DMS114 treated with DMSO at 0.1 percent for 48 hours (cell line): ENCODE measurements at regions not wholly inside any gene's neighbourhood (a gene's known extent, or its start where the extent isn't known, plus 50 kb on each side); places are given as distances from the start of the nearest gene placed in this dataset.
"Not testable (repeated sequence)": the region's sequence is repeated elsewhere in the genome, so short reads cannot be mapped to it uniquely, and the experiment has no call there.

Experiments used
- DNase-seq: peaks from one replicate; lab custom pipeline; 2025; ENCODE audit not compliant: unreplicated experiment; lab: John Stamatoyannopoulos, UW

DNA sequence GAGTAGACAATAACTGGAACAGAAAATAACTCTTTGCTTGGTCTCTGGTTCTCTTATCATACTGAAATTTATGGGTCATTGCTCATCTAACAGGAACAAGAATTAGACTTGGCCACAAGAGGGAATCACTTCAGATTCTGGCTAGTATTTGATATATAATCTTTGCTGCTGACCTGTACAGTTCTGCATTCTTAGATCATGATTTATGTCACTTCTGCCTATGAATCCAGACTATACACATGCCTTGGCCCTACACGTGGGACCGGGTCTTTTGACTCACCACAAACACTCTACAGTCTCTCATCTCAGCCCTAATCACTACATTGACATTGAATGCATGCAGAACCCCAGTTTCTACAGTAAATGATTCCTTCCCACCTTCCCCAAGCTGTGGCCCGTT, 162.5 kb upstream of the SOX2 start:
- no peak for DNase-seq

DNA sequence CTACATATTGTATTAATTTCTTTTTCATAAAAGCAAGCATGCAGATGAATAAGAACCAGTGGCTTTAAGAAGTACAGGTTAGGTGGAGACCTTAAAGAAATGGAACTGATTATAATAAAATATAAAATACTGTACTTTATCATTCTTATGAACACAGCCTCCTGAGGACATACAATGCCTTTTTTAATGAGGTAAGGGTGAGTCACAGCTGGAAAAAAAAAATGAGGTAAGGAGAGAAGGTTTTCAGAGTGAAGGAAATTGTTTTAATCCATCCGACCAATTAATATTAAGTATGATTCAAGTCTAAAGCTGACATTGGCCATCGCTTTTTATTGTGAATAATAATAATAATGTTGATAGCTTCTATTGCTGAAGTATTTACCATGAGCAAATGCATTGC, 170.3 kb upstream of the SOX2 start:
- DNase-seq, result no peak

DNA sequence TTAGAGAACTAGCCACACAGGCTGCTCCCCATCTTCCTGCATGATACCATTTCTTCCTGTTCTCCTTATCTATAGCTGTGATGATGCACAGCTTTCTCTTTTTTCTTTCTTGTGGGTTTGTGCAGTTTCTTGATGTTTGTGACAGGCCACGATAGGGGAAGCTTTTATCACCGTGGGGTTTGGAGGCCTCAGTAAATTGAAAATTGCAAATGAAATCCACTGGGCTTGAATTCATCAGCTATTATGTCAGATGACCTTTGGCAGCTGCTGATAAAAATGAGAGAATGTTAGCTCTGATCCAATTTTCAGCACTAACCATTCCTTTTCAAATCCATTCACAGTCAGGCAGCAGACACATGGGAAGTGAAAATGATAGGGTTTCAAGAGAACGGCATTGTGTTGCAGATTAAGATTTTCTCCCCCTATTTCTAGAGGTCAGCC, 176.9 kb upstream of the SOX2 start:
- no peak for DNase-seq

DNA sequence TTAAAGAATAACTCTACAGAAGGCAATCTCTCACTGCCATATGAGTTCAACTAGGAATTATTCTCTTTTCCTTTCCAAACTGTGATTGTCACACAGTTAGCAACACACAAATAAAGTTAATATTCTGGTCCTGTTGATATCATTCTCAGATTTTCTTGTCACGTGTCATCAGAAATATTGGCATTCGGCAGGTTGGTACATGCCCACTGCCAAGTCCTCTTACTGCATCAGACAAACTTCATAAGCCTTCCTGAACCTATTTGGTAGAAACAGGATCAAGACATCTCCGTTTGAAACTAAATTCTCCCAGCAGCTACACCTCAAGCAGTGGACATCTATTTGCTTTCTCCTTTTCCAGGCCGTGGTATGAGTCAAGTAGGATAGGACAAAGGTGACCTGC, 177.9 kb upstream of the SOX2 start:
- DNase-seq, result no peak

DNA sequence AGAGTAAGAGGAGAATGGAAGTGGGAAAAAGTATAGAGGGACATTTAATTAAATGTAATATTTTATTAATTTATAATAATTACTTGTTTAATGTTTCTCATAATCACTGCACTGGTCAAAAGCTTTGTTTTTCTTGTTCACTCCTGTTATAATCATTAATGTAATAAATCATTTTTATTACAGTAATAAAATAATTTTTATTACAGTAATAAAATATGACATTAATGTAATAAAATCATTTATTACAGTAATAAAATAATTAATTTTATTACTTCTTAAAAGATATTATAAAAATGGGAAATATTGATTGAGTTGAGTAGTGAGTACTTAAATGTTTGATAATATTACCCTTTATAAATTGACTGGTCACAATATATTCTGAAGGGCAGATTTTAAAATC, 181.1 kb upstream of the SOX2 start:
- no peak for DNase-seq

DNA sequence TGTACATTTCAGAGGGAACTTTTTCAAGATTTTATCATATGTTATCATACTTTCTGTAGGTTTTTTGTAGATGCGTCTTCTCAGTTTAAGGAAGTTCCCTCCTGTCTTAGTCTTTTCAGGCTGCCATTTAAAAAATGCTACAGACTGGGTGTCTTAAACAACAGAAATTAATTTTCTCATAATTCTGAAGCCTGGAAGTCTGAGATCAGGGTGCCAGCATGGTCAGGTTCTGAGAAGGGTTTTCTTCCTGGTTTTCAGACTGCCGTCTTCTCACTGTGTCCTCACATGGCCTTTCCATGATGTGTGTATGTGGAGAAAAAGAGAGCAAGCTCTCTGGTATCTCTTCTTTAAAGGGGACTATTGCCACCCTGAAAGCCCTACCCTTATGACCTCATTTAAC, 189.9 kb upstream of the SOX2 start:
- no peak for DNase-seq

DNA sequence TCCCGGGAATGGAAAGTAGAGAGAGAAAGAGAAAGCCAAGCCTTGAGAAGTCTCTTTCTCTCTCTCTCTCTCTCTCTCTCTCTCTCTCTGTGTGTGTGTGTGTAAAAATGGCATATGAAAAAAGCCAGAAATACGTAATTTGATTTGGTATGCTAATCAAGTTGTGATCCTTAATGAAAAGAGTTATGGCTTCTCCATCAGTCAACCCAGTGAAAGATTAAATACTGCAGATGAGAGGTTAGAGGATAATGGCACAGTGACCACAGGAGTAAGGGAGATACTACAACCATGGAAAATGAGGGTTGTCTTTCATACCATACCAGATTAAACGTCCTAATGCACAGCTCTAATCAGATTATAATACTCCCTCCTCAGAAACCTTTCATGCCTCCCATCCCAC, 193.5 kb upstream of the SOX2 start:
- DNase-seq, result no peak

DNA sequence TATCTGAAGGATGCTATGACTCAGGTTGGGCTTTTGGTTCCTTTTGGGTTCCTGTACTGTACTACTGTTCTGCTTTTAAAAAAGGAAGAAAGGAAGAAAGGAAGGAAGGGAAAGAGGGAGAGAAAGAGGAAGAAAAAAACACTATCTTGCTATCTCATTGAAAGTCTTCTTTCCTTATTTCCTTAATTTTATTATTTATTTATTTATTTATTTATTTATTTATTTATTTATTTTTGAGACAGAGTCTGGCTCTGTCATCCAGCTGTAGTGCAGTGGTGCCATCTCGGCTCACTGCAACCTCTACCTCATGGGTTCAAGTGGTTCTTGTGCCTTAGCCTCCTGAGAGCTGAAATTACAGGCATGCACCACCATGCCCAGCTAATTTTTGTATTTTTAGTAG, 198.9 kb upstream of the SOX2 start:
- no peak for DNase-seq

DNA sequence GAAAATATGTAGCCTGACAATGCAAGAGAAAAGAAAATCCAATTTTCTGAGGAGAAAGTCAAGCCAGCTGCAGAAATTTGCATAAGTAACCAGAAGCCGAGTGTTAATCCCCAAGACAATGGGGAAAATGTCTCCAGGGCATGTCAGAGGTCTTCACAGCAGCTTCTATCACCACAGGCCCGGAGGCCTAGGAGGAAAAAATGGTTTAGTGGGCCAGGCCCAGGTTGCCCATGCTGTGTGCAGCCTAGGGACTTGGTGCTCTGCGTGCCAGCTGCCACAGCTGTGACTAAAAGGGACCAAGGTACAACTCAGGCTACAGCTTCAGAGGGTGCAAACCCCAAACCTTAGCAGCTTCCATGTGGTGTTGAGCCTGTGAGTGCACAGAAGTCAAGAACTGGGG, 201.2 kb upstream of the SOX2 start:
- no peak for DNase-seq

DNA sequence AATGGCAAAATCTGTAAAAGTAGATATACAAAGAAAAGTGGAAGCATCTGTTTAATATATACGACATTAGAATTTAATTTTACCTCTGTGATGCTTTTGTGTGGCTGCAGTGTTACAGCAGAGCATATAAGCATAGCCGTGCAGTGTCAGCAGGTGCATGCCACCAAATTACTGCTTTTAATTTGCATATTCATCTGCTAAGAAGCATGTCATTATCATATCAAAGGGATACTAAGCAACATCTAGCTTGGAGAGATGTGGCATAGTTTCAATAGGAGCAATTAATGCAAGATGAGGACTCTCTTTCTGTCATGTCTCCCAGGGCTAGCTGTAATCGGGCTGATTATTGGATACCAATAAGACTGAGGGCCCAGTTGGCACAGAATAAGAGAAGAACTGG, 214.4 kb upstream of the SOX2 start:
- no peak for DNase-seq

DNA sequence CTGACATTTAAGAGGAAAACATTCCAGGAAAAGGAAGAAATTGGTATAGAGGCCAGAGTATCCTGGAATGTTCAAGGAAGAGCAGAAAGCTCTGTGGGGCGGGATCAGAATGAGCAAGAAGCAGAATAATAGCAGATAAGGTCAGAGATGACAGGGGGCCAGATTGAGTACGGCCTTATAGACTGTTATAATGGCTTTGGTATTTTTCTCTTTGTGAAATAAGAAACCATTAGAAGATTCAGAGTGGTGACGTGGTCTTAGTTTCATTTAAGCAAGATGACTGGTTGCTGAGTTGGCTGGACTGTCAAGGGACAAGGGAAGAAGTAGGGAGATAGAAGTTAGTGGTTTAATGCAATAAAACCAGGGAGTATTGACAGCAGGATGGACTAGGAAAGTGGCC, 218.3 kb upstream of the SOX2 start:
- DNase-seq, result no peak

DNA sequence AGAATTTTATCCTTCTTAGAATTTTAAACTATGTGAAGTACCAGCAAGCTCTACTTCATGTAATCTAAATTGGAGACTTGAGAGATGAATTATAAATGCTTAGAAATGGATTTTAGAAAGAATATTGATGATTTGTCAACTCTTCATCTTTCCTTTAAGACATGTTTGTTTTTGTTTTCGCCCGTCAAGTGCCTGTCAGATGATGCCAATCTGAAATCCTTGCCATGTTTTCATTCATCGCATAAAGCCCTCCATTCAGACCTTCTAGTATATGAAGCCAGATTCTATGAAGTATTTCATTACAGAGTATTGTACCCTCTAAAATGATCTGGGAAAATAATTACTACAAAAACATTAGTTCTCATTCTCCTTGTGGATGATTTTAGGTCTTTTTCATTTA, 223.2 kb upstream of the SOX2 start:
- no peak for DNase-seq

DNA sequence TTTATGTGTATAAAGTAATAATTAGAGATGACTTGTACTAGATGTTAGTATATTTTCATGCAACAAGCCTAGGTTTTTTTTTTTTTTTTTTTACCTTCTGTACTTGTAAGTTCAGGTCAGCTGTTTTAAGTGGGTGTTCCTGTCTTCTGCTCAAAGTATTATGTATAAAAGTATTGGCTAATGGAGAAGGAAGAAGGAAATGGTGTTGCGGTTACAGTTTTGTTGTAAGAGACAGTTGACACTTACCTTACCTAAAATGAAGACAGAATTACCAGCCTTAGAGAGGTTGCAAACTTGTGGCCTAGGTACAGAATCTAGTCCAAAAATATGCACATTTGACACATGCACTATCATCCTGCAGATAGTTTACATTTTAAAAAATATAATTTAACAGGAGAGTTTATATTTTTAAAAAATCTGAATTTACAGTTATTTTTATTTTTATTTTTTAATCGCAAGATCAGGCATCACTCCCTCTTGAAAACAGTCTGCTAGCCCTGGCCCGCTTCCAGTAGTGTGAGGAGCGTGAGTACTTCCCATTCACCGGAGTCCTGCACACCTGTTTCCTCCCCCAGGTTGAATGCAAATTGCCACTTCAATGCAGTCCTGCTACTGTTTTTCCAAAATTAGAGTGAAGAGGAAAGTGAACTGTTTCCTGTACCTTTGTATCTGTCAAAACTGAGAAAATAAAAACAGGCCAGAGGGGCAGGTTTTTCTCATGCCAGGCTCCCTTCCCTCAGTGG, 224.3 kb upstream of the SOX2 start:
- no peak for DNase-seq

DNA sequence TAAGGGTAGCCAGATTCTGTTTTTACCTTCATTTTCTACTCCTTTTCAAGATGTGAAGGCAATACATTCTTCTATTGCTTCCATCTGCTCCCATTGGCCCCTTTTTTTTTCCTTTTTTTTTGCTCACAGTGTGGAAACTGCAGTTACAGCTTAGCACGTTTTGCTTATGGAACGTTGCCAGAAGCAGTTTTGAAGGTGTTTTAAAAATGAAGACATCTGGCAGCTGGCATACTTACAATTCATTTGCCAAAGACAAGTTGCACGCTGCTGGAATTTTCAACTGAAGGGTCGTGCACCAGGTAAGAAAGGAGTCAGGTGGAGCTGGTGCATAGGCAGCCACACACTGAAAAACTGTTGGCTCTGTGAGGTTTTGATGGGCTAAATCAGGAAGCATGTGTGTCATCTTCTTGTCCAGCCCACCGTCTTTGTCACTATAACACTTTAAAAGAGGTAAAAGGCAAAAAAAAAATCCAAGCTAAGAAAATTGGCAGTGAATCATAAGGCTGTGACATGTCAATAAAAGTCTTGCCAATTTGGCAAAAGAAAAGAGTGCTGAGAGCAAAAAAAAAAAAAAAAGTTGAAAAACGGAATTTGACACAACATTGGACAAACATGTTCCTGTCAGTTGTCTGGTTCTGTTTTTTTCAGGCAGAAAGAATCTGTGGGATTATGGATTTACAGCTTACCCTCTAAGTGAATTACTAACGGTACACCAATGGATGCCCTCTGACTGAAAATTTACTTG, 225.4 kb upstream of the SOX2 start:
- no peak for DNase-seq

DNA sequence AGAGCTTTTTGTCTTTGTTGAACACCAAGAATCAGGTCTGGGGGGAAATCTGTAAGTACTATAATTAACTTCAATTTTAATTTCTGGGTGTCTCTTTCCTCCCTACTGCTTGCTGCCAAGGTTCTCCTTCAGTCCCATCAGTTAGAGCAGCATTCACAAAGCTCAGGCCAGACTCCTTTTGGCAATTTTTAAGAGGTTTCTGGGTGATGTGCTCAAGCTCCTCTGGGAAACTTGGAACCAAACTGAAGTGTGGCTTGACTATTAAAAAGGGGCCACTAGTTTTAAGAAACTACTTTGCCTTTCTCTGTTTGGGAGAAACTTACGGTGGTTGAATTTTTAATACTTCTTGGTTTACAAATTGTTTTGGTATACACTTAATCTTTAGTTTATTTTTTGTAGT, 227.7 kb upstream of the SOX2 start:
- no peak for DNase-seq

DNA sequence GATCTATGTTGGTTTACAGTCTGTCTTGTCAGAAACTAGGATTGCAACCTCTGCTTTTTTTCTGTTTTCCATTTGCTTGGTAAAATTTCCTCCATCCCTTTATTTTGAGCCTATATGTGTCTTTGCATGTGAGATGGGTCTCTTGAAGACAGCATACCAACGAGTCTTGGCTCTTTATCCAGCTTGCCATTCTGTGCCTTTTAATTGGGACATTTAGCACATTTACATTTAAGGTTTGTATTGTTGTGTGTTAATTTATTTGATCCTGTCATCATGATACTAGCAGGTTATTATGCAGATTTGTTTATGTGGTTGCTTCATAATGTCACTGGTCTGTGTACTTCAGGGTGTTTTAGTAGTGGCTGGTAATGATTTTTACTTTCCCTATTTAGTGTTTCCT, 236.6 kb upstream of the SOX2 start:
- DNase-seq, result not testable (repeated sequence)

DNA sequence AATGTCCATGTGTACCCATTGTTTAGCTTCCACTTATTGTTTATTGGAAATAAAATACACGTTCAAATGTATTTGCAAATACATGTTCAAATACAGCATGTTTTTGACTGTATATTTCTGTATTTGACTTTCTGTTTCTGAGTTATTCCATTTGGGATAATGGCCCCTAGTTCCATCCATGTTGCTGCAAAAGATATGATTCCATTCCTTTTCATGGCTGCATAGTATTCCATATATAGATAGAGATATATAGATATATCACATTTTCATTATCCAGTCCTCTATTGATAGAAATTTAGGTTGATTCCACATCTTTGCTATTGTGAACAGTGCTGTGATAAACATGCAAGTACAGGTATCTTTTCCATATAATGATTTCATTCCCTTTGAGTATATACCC, 241.4 kb upstream of the SOX2 start:
- no peak for DNase-seq

DNA sequence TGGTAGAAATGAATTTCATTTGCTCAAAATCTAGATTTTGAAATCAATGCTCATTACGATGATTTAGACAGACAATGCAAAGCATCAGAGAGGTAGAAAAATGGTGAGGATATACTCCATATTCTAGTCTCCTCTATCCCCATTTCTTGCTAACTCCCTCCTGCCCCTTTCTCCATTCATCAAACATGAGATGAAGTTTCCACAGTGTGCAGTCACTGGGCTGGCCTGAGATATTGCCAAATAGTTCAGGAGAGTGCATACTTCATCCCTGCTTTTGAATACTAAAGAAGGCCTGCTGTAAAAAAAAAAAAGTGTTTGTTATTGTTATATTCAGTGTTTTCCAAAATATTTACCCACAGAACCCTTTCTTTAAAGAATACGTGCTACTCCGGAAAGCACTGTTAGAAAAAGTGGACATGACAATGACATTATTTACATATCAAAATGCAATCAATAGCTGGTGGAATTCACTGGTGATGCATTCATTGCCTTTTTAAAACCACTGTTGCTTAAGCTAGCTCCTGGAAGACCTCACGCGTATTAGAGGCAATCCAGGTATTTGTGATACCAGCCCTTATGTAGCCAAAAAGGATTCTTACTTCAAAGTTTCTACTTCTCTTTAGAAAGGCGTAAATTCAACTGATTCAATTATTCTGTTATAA, 247.6 kb upstream of the SOX2 start:
- no peak for DNase-seq

DNA sequence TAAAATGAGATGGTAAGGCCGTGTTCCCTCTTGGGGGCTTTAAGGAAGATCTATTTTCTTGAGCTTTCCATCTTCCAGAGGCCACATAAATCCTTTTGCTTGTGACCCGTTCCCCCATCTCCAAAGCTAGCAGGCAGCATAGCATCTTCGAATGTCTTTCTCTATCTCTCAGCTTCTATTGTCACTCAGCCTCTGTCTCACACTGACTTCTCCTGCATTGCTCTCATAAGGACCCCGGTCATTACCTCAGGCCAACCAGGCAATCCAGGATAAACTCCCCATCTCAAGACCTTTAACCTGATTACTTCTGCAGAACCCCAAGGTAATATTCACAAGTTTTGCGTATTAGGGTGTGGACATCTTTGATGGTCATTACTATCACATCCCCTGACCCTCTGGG, 250.3 kb upstream of the SOX2 start:
- DNase-seq, result no peak

DNA sequence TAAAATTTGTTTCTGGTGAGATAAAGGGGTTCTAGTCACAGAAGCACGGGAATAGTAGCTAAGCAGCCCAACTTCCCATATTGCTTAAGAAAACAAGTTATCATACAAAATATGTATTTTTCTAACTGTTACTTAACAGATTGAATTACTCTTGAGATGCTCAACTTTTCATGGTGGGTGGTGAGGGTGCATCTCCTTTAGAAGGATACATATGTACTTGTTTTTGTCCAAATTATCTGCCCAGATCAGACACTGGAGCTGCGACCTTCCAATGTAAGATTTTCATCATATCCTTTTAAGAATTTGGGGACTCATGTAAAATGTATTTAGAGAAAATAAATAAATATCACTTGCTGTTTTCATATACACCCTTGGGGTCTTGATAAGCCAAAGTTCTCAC, 252.2 kb upstream of the SOX2 start:
- DNase-seq, result no peak

DNA sequence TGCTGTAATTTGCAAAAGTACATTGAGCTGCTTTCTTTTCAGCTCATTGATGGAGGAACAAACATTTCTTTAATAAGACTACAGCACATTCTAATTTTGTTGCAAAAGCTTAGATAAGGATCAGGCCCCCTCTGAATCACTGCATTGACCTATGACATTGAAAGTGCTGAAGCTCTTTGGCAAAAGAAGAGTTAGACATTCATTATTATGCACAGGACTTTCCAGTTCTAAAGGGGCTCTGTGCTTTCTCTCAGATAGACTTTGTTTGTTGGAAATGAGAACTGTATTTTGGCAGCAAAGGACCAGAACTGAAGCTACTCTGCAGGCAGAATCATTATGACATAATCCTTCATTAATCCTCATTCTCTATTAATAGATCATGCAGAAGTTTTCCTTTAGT, 252.9 kb upstream of the SOX2 start:
- no peak for DNase-seq

DNA sequence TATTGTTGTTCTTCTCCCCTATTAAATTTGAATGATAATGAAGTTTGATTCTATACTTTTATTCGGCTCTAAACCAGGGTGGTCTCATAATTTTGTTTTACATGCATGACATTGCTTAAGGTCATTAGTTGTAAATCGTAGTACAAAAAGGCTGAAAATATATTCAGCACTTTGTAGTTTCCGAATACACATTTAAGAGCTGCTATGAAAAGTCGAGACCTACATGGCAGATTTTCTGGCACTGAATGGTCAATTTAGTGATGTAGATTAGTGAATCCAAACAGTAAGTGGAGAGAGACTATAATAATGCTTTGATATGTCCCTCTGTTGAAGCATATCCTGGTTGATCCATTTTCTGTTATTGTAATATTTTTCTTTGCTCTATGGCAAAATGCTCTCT, 254.0 kb upstream of the SOX2 start:
- no peak for DNase-seq
